H1 (cell line): ENCODE measurements at regions not wholly inside any gene's neighbourhood (a gene's known extent, or its start where the extent isn't known, plus 50 kb on each side); places are given as distances from the start of the nearest gene placed in this dataset.

Source experiments
- CTCF ChIA-PET: fragments of 300-600 bp; sonication (Branson Sonifier 250); formaldehyde crosslinking; loops from one replicate; lab custom pipeline; 2021; ENCODE audit not compliant: partially characterized antibody; lab: Charles Lee
- POLR2A ChIA-PET: fragments of 300-600 bp; sonication (Branson Sonifier 250); formaldehyde crosslinking; loops from one replicate; lab custom pipeline; 2021; ENCODE audit warnings: inconsistent platforms; ENCODE audit not compliant: partially characterized antibody; lab: Charles Lee
- DNase-seq, 2 experiments: peaks; one replicate each; pipeline versions ENCODE4 v3.0.0 to v3.0.0-alpha.2; 2010 to 2022; ENCODE audit warnings: low spot score in 2 of 2, low read depth in 1 of 2, mixed read lengths in 1 of 2
- FAIRE-seq: peaks from 2 replicates; lab custom pipeline; 2011; peaks lifted over from hg19 to GRCh38; lab: Jason Lieb, UNC
- H2AFZ ChIP-seq: 2 replicates; pipeline ENCODE4 v1.8.1; 2012; ENCODE audit warnings: low read length, inconsistent platforms
- H2AK5ac ChIP-seq: 2 replicates; pipeline ENCODE4 v1.6.1; 2013; ENCODE audit warnings: low read depth, low read length
- H2BK120ac ChIP-seq: replicated peaks from 2 replicates; pipeline ENCODE3; 2013; ENCODE audit warnings: low read depth, low read length, inconsistent platforms
- H2BK12ac ChIP-seq: 2 replicates; pipeline ENCODE4 v1.6.1; 2013; ENCODE audit warnings: low read depth, low read length
- H2BK15ac ChIP-seq: 2 replicates; pipeline ENCODE4 v1.6.1; 2013; ENCODE audit warnings: low read length
- H2BK20ac ChIP-seq: 2 replicates; pipeline ENCODE4 v1.6.1; 2013; ENCODE audit warnings: low read length
- H2BK5ac ChIP-seq: 2 replicates; pipeline ENCODE4 v1.6.1; 2013; ENCODE audit warnings: low read depth, low read length
- H3K14ac ChIP-seq: 2 replicates; pipeline ENCODE4 v1.6.1; 2013; ENCODE audit warnings: inconsistent platforms; ENCODE audit not compliant: insufficient read length
- H3K18ac ChIP-seq: 2 replicates; pipeline ENCODE4 v1.6.1; 2013; ENCODE audit warnings: low read length; ENCODE audit errors: extremely low read depth
- H3K23ac ChIP-seq: 2 replicates; pipeline ENCODE4 v1.6.1; 2013; ENCODE audit warnings: inconsistent platforms; ENCODE audit not compliant: insufficient read length
- H3K23me2 ChIP-seq: 2 replicates; pipeline ENCODE4 v1.6.1; 2013; ENCODE audit warnings: low read depth, low read length
- H3K27ac ChIP-seq: 2 replicates; pipeline ENCODE4 v1.6.1; 2011; ENCODE audit warnings: low read depth, low read length, inconsistent platforms
- H3K27me3 ChIP-seq, 4 experiments: replicated peaks in 1 of 4; 1 replicate in 1 of 4; 2 replicates in 3 of 4; pipeline versions ENCODE4 v1.6.1 to v1.8.1; 2011 to 2013; ENCODE audit warnings: low read length in 3 of 4, mild to moderate bottlenecking in 3 of 4, inconsistent platforms in 2 of 4, mixed read lengths in 2 of 4, moderate library complexity in 1 of 4; ENCODE audit not compliant: control insufficient read depth in 3 of 4, insufficient read depth in 3 of 4; ENCODE audit errors: extremely low read depth in 1 of 4
- H3K36me3 ChIP-seq, 4 experiments: 2 replicates each; pipeline versions ENCODE4 v1.6.1 to v1.8.1; 2011 to 2013; ENCODE audit warnings: mild to moderate bottlenecking in 4 of 4, low read length in 3 of 4, moderate library complexity in 2 of 4, control low read depth in 1 of 4, inconsistent platforms in 1 of 4; ENCODE audit not compliant: insufficient read depth in 4 of 4, control insufficient read depth in 2 of 4
- H3K4ac ChIP-seq: replicated peaks from 2 replicates; pipeline ENCODE3; 2013; ENCODE audit warnings: low read length, low read depth, mixed read lengths, inconsistent platforms; ENCODE audit not compliant: insufficient read length
- H3K4me1 ChIP-seq, 4 experiments: replicated peaks in 1 of 4; 1 replicate in 1 of 4; 2 replicates in 3 of 4; pipeline versions ENCODE4 v1.6.1 to v1.8.1; 2011 to 2013; ENCODE audit warnings: low read length in 3 of 4, inconsistent platforms in 2 of 4, mixed read lengths in 1 of 4; ENCODE audit not compliant: insufficient read depth in 4 of 4, control insufficient read depth in 3 of 4
- H3K4me2 ChIP-seq, 2 experiments: 2 replicates each; pipeline versions ENCODE4 v1.6.1 to v1.8.1; 2011 to 2013; ENCODE audit warnings: low read depth in 2 of 2, low read length in 2 of 2, control low read depth in 1 of 2, inconsistent platforms in 1 of 2, mild to moderate bottlenecking in 1 of 2; ENCODE audit not compliant: insufficient read depth in 1 of 2
- H3K4me3 ChIP-seq, 4 experiments: fragments of 200-600, 300-600 bp in 1 of 4; sonication (generic), shearing (Covaris generic), sonication (Bioruptor Twin) in 1 of 4; 2 replicates each; pipeline versions ENCODE4 v1.5.1 to v1.8.1; 2011 to 2016; ENCODE audit warnings: low read length in 4 of 4, low read depth in 3 of 4, control low read depth in 2 of 4, inconsistent platforms in 2 of 4, mild to moderate bottlenecking in 2 of 4, mixed read lengths in 1 of 4, moderate library complexity in 1 of 4; ENCODE audit not compliant: insufficient read depth in 2 of 4; ENCODE audit errors: extremely low read depth in 1 of 4
- H3K56ac ChIP-seq: replicated peaks from 2 replicates; pipeline ENCODE3; 2013; ENCODE audit warnings: low read depth, mild to moderate bottlenecking, mixed read lengths, low read length, inconsistent platforms; ENCODE audit not compliant: insufficient read length
- H3K79me1 ChIP-seq: 2 replicates; pipeline ENCODE4 v1.6.1; 2013; ENCODE audit warnings: low read depth, low read length, control low read depth
- H3K79me2 ChIP-seq, 2 experiments: 2 replicates each; pipeline versions ENCODE4 v1.6.1 to v1.8.1; 2012 to 2013; ENCODE audit warnings: low read length in 2 of 2, mild to moderate bottlenecking in 2 of 2, inconsistent platforms in 1 of 2; ENCODE audit not compliant: insufficient read depth in 2 of 2, control insufficient read depth in 1 of 2
- H3K9ac ChIP-seq, 4 experiments: replicated peaks in 1 of 4; 1 replicate in 1 of 4; 2 replicates in 3 of 4; pipeline versions ENCODE4 v1.6.1 to v1.8.1; 2011 to 2013; ENCODE audit warnings: low read depth in 3 of 4, low read length in 3 of 4, control low read depth in 2 of 4, mild to moderate bottlenecking in 2 of 4, moderate library complexity in 2 of 4, inconsistent platforms in 1 of 4; ENCODE audit errors: extremely low read depth in 1 of 4
- H3K9me3 ChIP-seq, 2 experiments: 2 replicates each; pipeline versions ENCODE4 v1.6.1 to v1.8.1; 2012 to 2013; ENCODE audit warnings: mild to moderate bottlenecking in 2 of 2, moderate library complexity in 2 of 2, control low read depth in 1 of 2, inconsistent platforms in 1 of 2, low read depth in 1 of 2, low read length in 1 of 2, mixed read lengths in 1 of 2; ENCODE audit not compliant: insufficient read depth in 2 of 2
- H4K20me1 ChIP-seq, 2 experiments: replicated peaks in 1 of 2; 2 replicates each; pipeline versions ENCODE3 to v1.8.1; 2011 to 2013; ENCODE audit warnings: inconsistent platforms in 2 of 2, low read length in 2 of 2, mild to moderate bottlenecking in 1 of 2; ENCODE audit not compliant: insufficient read depth in 2 of 2, control insufficient read depth in 1 of 2
- H4K5ac ChIP-seq: 2 replicates; pipeline ENCODE4 v1.6.1; 2013; ENCODE audit warnings: low read length, low read depth, mixed read lengths, inconsistent platforms; ENCODE audit not compliant: insufficient read length
- H4K8ac ChIP-seq: 2 replicates; pipeline ENCODE4 v1.8.0; 2013; ENCODE audit warnings: mild to moderate bottlenecking, moderate library complexity, low read length, inconsistent platforms; ENCODE audit not compliant: insufficient read depth; ENCODE audit errors: extremely low read depth
- H4K91ac ChIP-seq: replicated peaks from 2 replicates; pipeline ENCODE3; 2013; ENCODE audit warnings: low read length, mixed read lengths, inconsistent platforms; ENCODE audit not compliant: insufficient read length
- CREB1 ChIP-seq: IDR thresholded peaks from 2 replicates; pipeline ENCODE4 v1.6.1; 2012; ENCODE audit warnings: inconsistent platforms
- EZH2 ChIP-seq: fragments of 200-600 bp; sonication (generic); IDR thresholded peaks from 2 replicates; pipeline ENCODE4 v1.7.1; 2012; ENCODE audit warnings: low read depth, mild to moderate bottlenecking, moderate library complexity, low read length, inconsistent platforms; ENCODE audit not compliant: severe bottlenecking
- JUN ChIP-seq: IDR thresholded peaks from 2 replicates; pipeline ENCODE4 v1.6.1; 2011; ENCODE audit warnings: low read depth, mild to moderate bottlenecking, improper control_type of control experiment, low read length
- KDM4A ChIP-seq: IDR thresholded peaks from one replicate; pipeline ENCODE4 v1.7.1; 2012; ENCODE audit warnings: low read depth, mild to moderate bottlenecking, moderate library complexity, low read length, inconsistent platforms; ENCODE audit not compliant: severe bottlenecking
- NRF1 ChIP-seq: IDR thresholded peaks from 2 replicates; pipeline ENCODE4 v1.6.1; 2011; ENCODE audit warnings: mild to moderate bottlenecking, low read depth, low read length, improper control_type of control experiment
- PHF8 ChIP-seq: fragments of 200-600 bp; sonication (generic); conservative IDR thresholded peaks from 2 replicates; pipeline ENCODE4 v1.7.1; 2012; ENCODE audit warnings: low read depth, mild to moderate bottlenecking, inconsistent platforms, low read length, moderate library complexity
- RXRA ChIP-seq: IDR thresholded peaks from 2 replicates; pipeline ENCODE4 v1.6.1; 2011; ENCODE audit warnings: low read depth, mild to moderate bottlenecking, low read length, moderate library complexity; ENCODE audit not compliant: insufficient read depth
- SIRT6 ChIP-seq: IDR thresholded peaks from one replicate; pipeline ENCODE4 v1.7.1; 2012; ENCODE audit warnings: low read length, inconsistent platforms
- ZNF274 ChIP-seq: IDR thresholded peaks from 2 replicates; pipeline ENCODE4 v1.7.0; 2012; ENCODE audit warnings: low read length, borderline replicate concordance; ENCODE audit errors: extremely low read depth
- WGBS, 2 experiments: shearing (Covaris generic) in 1 of 2; methylation state at CpG; one replicate each; pipeline versions ENCODE4 v1.1.6 to v1.1.7; 2013 to 2015; ENCODE audit warnings: low lambda C conversion rate in 2 of 2, mixed read lengths in 2 of 2, inconsistent platforms in 1 of 2, low coverage in 1 of 2, missing lambda C conversion rate in 1 of 2; ENCODE audit not compliant: insufficient replicate concordance in 2 of 2, insufficient coverage in 1 of 2, insufficient read length in 1 of 2; ENCODE audit errors: extremely low coverage in 1 of 2, missing lambda C conversion rate in 1 of 2; 5-methylcytosine and 5-hydroxymethylcytosine counted together
- TF ChIP-seq, protein P1 (sequence below): IDR thresholded peaks from 2 replicates; pipeline ENCODE4 v1.6.1; 2012; ENCODE audit warnings: low read length, inconsistent platforms

DNA sequence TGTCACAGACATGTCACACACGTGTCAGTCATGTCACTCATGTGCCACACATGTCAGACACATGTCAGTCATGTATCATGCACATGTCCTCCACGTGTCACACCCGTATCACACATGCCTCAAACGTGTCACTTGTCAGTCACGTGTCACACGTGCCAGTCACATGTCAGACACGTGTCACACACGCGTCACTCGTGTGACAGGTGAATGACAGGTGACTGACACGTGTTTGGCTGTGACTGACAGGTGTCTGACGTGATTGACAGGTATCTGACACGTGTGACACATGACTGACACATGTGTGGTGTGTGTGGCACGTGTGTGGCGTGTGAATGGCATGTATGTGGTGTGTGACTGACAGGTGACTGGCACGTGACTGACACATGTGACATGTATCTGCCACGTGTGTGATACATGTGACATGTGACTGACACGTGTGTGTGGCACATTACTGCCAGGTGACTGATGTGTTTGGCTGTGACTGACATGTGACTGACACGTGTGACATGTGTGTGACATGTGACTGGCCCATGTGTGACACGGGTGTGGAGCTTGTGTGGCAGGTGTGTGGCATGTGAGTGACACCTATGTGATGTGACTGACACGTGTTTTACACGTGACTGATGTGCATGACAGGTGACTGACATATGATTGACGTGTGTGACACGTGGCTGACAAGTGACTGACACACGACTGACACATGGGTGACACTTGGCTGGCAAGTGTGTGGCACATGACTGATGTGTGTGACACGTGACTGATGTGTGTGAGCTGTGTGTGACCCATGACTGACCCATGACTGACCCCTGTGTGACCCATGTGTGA, 90.7 kb upstream of the GPC3 start:
- no peak overlapping the region for H2BK20ac ChIP-seq
- 88% methylated on average over 24 of the region's 26 CpGs; no CpG with 5 or more reads in 1 of the 2 experiments for WGBS, 2 experiments
- no peak overlapping the region for H2BK12ac ChIP-seq
- FAIRE-seq (no peak), DNase-seq (no peak)
- no peak overlapping the region for H3K9ac ChIP-seq
- H4K5ac ChIP-seq: no peak overlapping the region
- no peaks in the 10 kb centered on the region for H3K23me2 ChIP-seq
- no peak overlapping the region for H3K14ac ChIP-seq
- CTCF ChIA-PET: no interaction called here
- H3K56ac ChIP-seq: no peak overlapping the region
- H2AK5ac ChIP-seq: peak overlapping the region; percentile 75; the same call in 1 of the 2 replicates
- H3K4me2 ChIP-seq: no peak overlapping the region
- H2BK15ac ChIP-seq: no peak overlapping the region
- H3K27ac ChIP-seq: no peak overlapping the region
- H3K18ac ChIP-seq: no peak overlapping the region
- H4K8ac ChIP-seq: no peak overlapping the region
- no peaks in the 10 kb centered on the region for H3K79me1 ChIP-seq
- H3K9me3 ChIP-seq: peaks cover 10 to 14% of the 10 kb centered on the region in 2 experiments
- no peak overlapping the region for H3K4ac ChIP-seq
- no peaks in the 10 kb centered on the region for H3K27me3 ChIP-seq
- H3K79me2 ChIP-seq: no peaks in the 10 kb centered on the region
- no peak overlapping the region for H3K23ac ChIP-seq
- 0 out of 8 replicates have a peak, but pooled peaks cover 0 to 3% (median 0%) of the 10 kb centered on the region in 4 experiments for H3K36me3 ChIP-seq
- POLR2A ChIA-PET: no interaction called here
- no peak overlapping the region for H2BK120ac ChIP-seq
- H3K4me1 ChIP-seq: no peaks in the 10 kb centered on the region
- no peak overlapping the region for H2BK5ac ChIP-seq
- H3K4me3 ChIP-seq: no peak overlapping the region
- H4K20me1 ChIP-seq: no peaks in the 10 kb centered on the region
- no peak overlapping the region for H4K91ac ChIP-seq
- no peak overlapping the region for H2AFZ ChIP-seq
- no peak for TF ChIP-seq ZNF274
- TF ChIP-seq, protein P1, sequence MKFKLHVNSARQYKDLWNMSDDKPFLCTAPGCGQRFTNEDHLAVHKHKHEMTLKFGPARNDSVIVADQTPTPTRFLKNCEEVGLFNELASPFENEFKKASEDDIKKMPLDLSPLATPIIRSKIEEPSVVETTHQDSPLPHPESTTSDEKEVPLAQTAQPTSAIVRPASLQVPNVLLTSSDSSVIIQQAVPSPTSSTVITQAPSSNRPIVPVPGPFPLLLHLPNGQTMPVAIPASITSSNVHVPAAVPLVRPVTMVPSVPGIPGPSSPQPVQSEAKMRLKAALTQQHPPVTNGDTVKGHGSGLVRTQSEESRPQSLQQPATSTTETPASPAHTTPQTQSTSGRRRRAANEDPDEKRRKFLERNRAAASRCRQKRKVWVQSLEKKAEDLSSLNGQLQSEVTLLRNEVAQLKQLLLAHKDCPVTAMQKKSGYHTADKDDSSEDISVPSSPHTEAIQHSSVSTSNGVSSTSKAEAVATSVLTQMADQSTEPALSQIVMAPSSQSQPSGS: no peak
- TF ChIP-seq EZH2: no peak
- TF ChIP-seq KDM4A: no peak
- TF ChIP-seq CREB1: no peak
- no peak for TF ChIP-seq JUN
- TF ChIP-seq NRF1: no peak
- no peak for TF ChIP-seq PHF8
- TF ChIP-seq SIRT6: no peak
- TF ChIP-seq RXRA: no peak
